DMS114 treated with DMSO at 0.1 percent for 48 hours (cell line): ENCODE measurements at regions not wholly inside any gene's neighbourhood (a gene's known extent, or its start where the extent isn't known, plus 50 kb on each side); places are given as distances from the start of the nearest gene placed in this dataset.

ENCODE experiments used
- DNase-seq: peaks from one replicate; lab custom pipeline; 2025; ENCODE audit not compliant: unreplicated experiment; lab: John Stamatoyannopoulos, UW

DNA sequence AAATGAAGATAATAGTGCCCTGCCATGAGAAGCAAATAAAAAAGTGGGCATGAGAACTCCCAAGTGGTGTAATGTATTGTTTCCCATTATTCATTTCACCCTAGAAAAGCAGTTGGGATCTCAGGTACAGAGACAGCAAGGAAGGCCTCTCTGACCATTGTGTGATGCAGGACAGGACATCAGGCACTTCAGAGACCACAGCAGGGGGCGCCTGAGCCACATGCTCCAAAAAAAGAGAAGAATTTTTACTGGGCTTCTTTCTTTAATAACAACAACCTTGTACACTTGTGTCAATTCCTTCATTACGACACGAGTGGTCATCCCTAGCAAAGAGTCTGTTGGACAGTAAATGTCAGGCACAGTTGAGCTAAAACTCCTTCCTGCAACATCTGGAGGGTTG is 533.3 kb downstream of the OMA1 start:
- no peak for DNase-seq

DNA sequence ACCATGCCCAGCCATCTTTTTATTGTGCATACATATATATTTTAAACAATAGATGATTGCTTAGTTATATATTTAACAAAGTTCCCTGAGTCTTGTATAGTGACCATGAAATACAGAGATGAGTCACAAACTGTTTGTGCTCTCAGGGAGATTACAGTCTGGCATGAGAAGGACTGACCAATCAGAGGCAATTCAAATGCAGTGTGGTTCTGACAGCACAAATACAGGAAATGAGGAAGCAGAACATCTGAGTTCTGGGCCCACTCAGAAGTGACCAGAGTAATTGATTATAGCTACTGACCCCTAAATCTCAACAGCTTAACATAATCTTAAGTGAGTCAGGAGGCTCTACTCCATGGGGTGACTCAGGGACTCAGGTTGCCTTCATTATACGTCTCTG is 534.5 kb downstream of the OMA1 start:
- no peak for DNase-seq

DNA sequence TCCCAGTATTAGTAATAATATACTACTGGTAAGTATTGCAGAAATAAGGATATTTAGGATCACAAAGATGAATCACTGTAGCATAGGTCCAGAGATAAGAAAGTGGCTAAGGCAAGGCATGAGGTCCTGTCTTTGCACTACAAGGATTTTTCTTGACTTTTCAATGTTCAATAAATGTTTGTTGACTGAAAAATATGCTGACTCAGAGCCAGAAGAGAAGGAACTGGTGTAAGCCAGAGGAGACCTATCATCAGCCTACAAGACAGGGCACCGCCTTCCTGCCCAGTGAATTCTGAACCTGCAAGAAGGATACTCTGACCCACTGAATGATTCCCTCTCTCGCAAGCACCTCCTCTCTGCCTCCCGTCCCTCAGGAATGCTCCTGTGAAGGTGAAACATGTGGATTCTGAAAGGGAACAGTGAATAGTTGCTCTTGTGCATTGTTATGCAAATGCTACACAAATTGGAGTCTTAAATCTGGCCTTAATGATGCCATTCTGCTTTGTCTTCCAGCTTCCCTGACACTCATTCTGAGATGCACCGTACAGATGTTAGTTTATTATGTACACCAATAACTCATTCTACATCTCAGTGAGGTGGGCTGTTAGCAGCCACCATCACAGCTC is 540.0 kb downstream of the OMA1 start:
- DNase-seq = no peak

DNA sequence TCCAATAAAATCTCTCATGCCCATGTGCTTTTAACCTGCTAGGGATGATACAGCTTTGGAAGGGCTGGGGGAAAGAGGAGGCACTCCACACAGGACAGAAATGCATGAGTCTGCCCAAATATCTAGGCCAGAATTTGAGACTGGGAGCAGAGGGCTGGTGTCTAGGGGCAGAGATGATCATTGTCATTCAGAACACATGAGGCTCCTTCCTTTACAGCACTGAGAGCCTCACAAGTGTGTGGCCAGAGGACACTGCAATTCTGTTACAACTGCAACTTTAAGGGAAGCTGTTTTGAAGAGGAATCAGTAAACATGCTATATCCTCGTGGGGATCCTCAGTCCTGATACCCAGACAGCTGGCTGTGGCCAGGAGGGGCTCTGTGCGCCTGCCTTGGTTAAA is 541.3 kb downstream of the OMA1 start:
- DNase-seq = no peak

DNA sequence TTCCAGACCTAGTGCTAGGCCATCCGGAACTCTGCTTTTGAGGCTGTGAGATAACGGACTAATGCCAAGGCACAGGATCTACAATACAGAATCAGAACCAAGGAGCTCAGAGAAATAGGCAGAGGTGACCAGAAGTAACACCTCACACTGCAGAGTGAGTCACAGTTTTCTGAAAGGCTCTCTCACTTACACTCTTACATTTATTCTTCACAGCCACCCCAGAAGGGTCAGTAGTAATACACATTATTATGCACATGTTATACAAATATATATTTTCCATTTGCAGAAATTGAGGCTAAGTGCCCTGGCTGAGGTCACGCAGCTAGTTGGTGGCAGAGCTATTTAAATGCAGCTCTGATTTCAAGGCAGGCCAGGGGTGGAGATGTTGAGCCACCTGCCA is 542.5 kb downstream of the OMA1 start:
- no peak for DNase-seq

DNA sequence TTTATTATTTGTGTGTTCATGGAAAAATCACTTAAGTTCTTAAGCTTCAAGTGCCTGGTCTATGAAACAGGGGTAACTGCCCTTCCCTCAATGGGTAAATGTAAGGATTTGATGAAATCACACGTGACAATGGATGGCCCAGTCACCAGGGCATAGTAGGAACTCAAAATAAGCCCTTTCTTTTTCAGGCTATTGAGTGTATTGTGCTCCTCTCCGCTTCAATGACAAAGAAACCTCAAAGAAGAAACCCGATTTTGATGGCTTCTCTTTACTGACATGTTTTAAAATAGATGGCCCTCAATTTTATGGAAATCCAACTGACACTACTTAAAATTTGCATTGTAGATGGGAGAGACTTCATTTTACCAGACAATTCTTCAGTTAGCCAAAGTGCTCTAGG is 543.5 kb downstream of the OMA1 start:
- DNase-seq = no peak

DNA sequence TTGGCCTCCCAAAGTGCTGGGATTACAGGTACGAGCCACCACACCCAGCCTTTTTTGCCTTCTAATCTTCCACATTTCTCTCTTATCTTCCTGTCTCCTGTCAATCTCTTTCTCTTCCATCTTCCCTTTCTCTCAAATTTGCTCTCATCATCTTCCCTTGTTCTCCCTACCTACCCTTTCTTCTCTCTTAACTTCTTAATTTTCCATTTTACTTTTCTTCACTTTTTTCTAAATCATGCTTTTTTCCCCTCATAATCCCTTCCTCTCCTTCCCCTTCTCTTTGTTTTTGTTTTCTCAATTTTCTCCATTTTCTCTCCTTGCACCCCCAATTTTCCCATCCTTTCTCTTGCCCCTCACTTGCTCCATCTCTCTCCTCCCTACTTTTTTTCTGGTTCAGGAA is 545.7 kb downstream of the OMA1 start:
- DNase-seq = no peak

DNA sequence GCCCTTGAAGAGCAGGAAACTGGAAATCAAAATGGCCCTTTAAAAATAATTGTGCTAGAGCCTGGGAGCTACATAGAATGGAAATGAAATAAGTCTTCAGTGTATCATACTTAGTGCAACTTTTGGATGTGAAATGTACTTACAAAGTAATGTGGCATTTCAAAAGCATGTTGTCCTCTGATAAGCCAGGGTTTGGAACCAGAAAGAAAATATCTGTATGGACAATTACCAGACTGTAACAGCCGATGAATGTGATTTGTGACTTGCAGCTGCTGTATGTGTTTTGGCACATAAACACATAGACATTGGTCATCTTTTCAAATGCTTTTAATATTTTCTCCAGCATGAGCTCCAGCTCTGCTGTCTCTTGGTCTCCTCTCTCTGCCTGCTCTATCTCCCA is 546.4 kb downstream of the OMA1 start:
- DNase-seq = no peak

DNA sequence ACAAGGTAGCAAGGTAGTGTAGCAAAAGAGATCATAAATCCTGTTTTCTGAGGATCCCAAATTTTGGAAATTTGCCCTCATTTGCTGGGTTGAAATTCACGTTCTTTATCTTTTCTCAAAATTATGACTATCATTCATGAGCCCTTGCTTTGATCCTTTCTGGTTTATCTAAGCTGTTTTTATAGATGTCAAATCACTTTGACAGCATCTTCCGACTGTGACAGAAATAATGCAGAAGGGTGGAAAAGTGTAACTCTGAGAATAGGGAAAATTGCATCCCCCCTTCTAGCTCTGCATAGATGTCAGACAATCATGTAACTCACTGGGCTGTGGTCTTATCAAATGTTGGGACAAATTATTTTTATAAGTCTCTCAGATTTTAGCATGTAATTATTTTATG is 550.1 kb downstream of the OMA1 start:
- DNase-seq = no peak

DNA sequence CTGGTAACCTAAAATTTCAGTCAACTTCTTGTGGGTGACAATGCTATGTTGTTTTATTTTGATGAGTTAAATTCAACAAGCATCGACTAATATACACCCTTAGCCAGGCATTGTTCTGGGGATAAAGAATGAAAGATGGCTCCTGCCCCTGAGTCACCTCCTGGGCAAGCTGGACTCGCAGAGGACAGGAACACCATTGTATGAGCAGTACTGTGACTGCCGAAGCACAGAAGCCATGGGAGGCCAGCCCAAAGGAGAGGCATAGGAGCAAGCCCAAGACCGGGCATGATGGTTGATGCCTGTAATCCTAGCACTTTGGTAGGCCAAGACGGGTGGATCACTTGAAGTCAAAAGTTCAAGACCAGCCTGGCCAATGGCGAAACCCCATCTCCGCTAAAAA is 555.2 kb downstream of the OMA1 start:
- DNase-seq = no peak

DNA sequence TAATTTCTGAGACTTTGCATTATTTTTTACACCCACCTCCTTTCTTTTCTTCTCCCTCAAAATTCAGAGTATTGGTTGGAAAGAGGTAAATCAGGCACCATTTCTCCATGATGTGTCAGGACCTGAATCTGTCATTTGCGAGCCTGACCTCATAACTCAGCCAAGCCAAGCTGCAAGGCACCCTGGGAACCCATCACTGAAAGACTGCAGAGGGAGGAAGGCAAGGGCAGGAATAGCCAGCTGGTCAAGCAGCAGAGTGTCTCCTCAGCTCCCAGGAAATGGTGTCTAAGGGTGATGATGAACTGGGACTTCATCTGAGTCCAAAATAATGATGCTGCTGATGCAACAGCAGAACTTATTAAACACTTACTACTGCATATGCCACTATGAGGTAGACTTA is 556.6 kb downstream of the OMA1 start:
- no peak for DNase-seq

DNA sequence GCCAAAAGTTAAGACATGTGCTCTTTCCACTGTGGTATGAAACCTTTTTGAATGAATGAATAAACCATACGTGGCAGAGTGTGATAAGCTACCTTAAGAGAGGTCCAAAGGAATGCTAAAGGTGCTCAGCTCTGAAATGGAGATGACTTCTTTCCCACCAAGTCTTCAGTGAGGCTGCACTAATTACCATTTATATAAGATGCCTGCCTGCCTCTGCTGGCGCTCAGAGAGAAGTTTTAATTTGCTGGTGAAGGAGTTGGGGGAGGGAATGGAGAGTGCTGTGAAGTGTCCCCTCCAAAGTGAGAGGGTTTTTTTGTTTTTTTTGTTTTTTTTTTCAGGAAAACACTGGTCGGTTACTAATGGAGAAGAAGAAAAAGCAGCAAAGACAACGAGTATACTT is 559.0 kb downstream of the OMA1 start:
- DNase-seq = no peak

DNA sequence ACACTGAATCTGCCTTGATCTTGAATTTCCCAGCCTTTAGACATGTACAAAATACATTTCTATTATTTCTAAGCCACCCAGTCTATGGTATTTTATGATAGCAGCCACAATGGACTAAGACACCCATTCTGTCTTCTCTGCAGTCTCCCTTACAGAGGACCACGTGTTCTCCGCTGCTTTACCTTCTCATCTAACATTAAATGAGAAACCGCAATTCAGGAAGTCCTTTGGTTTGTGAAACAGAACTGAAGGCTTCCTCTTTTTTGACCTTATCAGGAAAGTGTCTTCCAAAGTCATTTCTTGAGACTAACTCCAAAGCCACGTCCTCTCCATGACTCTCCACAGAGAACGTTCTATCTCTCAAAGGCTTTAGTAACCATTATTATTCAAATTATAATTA is 560.1 kb downstream of the OMA1 start:
- DNase-seq = no peak

DNA sequence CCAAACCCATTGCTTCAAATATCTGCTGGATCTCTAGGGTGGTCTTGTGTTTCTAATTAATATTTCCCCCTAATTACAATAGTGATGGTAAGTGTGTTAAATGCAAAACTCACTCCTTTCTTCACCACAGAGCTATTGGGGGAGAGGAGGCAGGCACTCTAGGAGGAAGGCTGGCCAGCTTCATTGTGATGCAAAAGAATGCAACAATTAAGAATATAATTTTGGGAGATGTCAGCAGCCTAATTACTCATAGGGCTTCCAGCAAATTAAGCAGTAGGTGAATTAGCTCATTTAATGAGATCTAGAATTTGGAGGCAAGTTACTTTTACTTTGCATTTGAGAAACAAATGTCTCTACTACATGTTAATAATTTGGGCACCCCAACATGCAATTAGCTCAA is 560.4 kb upstream of the DAB1 start:
- DNase-seq = no peak

DNA sequence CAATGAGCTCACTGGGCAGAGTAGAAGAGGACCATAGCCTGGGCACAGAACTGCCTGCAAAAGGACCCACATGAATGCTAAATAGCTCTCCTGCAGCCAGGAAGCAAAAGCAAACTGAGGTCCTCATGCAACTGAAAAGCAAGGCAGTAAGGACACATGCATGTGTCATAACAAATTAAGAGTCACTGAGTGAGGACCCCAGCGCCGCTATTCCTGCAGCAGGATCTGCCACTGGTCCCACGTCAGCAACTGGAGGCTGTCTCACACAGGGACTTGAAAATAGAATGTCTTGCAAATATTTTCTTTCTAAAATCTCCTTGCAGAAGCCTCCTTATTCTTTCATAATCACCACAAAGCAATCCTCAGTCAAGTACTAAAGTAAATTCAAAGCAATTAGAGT is 559.6 kb upstream of the DAB1 start:
- no peak for DNase-seq

DNA sequence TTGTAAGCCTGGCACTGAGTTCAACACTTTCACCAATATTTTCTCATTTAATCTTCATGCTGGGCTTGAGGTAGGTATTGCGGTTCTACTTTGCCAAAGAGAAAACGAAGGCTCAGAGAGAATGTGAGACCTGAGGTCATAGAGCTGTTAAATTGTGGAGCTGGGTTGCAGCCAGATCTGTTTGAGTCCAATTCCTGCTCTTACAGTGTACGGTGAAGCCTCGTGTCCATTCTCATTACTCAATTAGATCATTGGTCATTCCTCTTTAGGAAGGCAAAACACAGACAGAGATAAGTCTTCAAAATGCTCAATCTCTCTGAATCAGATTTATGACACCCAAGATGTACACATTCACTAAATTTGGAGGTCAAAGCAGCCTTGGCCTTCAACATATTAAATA is 559.0 kb upstream of the DAB1 start:
- DNase-seq = no peak

DNA sequence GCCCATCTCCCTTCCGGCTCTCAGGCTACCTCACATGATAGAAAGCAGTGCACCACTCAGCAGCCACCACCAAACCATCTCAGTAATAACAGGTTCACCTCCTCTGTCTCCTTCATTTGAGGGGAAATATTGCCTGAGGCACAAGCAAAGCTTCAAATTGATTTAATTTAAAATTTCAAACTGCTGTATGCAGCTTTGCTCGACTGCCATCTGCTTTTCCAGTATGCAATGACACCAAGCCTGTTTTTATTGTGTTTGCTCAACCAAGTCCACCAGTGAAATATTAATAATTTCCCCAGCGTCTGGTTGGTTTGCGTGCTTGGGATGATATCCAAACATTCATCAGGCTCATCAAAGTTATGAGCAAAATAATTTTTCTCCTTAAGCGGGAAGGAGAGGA is 552.4 kb upstream of the DAB1 start:
- no peak for DNase-seq

DNA sequence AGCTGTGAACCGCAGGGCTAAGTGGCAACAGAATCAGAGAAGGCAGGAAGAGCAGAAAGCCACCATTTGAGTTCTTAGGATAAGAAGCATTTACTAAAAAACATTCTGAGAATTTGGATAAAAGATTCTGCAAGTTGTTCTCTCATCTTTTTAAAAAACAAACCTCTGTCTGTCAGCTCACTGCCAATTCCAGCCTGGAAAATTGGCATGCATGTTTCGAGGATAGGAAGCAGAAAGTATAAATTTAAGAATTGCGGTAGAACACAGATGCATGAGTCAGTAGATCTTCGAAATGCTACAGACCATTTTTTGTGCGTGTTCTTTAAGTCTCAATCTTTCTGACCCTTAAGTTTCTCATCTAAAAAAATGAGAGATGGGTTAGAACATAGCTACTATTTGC is 544.5 kb upstream of the DAB1 start:
- DNase-seq = no peak

DNA sequence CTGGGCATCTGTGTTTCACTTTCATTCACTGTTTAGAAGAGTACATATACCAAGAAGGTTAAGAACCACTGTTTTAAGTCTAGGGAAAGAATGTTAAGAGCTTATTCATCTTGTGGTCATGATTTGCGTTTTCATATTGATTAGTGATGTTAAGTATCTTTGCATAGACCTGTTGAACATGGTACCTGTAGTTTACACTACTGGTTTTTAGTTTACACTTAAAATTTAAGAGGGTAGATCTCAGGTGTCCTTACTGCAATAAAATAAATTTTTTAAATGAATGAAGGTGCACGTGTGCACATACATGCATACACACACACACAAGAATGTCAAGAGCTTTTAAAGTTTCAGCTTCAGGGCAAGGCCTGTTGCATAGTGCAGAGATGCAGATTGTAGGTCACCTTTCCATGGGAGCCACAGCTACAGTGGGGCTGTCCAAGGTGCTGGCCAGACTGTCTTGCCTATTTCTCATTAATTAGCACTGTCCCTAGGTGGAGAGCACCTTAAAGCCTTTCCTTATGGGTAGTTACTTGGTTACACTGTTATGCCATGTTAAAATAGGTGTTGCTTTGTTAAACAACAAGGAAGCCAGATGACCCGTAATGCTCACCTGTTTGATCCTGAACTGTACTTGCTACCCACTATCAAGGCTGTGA is 543.0 kb upstream of the DAB1 start:
- DNase-seq = no peak

DNA sequence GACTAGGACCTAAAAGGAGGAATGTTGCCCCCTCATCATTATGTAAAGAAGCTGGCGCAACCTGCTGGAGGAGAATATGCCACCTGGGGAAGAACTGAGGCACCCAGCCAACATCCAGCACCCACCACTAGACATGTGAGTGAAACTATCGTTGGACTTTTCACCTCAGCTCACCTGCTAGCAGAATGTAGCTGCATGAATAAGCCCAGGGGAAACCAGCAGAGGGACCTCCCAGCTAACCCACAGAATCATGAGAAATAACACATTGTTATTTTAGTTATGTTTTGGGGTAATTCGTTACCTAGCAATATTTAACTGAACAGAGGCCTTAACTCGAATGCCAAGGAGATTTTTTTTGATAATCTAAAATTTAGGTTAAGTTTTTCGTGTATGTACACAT is 542.5 kb upstream of the DAB1 start:
- DNase-seq = no peak

DNA sequence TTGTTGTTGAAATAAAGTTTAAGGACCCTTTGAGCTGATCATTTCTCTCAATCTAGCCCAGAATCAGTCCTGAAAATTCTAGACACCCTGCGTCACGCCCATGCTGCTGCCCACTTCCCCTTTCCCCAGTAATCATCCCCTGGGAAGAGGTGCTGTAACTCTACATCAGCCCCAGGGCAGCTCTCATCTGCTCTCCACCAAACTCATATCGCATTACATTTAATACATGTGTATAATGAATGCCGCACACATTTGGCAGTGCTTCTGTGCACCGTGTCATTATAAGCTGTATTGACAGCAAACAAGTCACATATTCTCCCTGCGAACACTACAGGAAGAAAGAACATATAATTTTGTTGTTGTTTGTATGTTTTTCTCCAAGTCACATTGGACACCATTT is 539.7 kb upstream of the DAB1 start:
- no peak for DNase-seq

DNA sequence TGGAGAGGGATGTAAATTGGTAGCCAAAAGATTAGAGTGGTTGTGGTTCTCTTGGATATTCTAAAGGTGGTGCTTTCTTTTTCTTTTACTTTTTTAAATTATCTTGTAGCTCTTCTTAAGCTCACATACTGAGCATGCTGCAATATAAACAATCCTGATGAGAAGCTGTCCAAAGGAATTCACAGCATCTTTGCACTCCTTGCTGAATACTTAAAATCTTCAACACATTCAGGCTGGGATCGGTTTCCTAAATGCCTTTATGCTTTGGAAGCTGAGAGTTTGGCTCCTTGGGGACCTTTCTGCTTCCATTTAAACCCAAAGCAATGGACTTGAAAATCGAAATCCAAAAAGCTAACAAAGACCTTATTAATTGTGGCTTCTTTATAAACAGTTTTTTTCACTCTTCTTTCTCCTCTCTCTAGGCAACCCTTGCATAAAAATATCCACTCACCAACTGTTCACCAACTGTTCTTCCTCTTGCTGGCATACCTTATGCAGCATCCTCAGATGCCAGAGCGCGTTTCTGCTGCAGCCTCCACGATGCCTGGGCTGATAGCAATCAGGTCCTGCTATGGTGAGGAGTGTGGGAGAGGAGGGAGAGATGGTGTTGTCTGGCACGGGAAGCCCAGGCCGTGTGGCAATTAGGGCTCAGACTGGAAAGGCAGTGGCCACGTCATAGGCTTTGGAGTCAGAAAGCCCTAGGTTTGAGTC is 535.8 kb upstream of the DAB1 start:
- DNase-seq = no peak

DNA sequence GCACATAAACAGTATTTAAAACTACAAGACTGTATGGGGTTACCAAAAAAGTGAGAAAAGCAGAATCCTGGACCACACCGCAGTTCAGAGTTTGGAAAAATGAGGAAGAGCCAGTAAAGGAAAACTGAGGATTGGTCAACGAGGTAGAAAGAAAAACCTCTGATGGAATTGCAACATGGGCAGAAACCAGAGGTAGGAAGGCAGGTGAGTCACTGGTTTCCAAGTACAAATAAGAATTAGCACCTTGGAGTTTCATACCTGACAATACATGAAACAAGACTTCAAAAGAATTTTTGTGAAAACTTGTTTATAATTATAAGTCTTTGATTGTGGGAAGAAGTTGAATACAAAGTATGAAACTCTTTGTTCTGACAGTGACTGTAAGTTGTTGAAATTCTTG is 533.7 kb upstream of the DAB1 start:
- DNase-seq = no peak
